Esophagus muscularis mucosa (tissue), 4 donors: ENCODE measurements at regions not wholly inside any gene's neighbourhood (a gene's known extent, or its start where the extent isn't known, plus 50 kb on each side); places are given as distances from the start of the nearest gene placed in this dataset.

ENCODE experiments used
- DNase-seq: peaks from one replicate; pipeline ENCODE4 v3.0.0-alpha.2; 2017; ENCODE audit errors: extremely low spot score
- H3K27ac ChIP-seq, 4 donors: fragments of 200-600 bp; sonication (generic); replicated peaks in 1 of 4; 1 replicate in 3 of 4; 2 replicates in 1 of 4; pipeline ENCODE4 v1.5.1; 2016 to 2019; ENCODE audit warnings: mild to moderate bottlenecking in 1 of 4
- H3K27me3 ChIP-seq, 4 donors: fragments of 200-600 bp; sonication (generic); one replicate each; pipeline versions ENCODE4 v1.5.1 to v1.6.0; 2016 to 2019
- H3K36me3 ChIP-seq, 4 donors: fragments of 200-600 bp; sonication (generic); one replicate each; pipeline ENCODE4 v1.5.1; 2016 to 2019
- H3K4me1 ChIP-seq, 4 donors: fragments of 200-600 bp; sonication (generic); one replicate each; pipeline ENCODE4 v1.5.1; 2016 to 2019
- H3K4me3 ChIP-seq, 4 donors: fragments of 200-600 bp; sonication (generic); 1 replicate in 2 of 4; 2 replicates in 2 of 4; pipeline ENCODE4 v1.5.1; 2016 to 2019; ENCODE audit warnings: mild to moderate bottlenecking in 4 of 4, moderate library complexity in 1 of 4
- H3K9me3 ChIP-seq, 4 donors: fragments of 200-600 bp; sonication (generic); 1 replicate in 3 of 4; 2 replicates in 1 of 4; pipeline ENCODE4 v1.5.1; 2016 to 2019
- CTCF ChIP-seq, 3 experiments: fragments of 200-600 bp in 2 of 3; fragments of 450-650 bp in 1 of 3; sonication (generic) in 2 of 3; IDR thresholded peaks; one replicate each; pipeline ENCODE4 v1.5.1; 2017 to 2019; ENCODE audit warnings: antibody characterized with exemption in 3 of 3, mild to moderate bottlenecking in 2 of 3, moderate library complexity in 1 of 3
- EP300 ChIP-seq: sonication (generic); formaldehyde crosslinking; IDR thresholded peaks from one replicate; pipeline ENCODE4 v1.6.1; 2017; ENCODE audit warnings: antibody characterized with exemption
- POLR2A ChIP-seq: fragments of 450-650 bp; IDR thresholded peaks from one replicate; pipeline ENCODE4 v1.6.1; 2017; ENCODE audit warnings: antibody characterized with exemption, moderate library complexity, mild to moderate bottlenecking, low read depth
- POLR2AphosphoS5 ChIP-seq, 2 donors: sonication (generic); formaldehyde crosslinking; IDR thresholded peaks; one replicate each; pipeline ENCODE4 v1.6.1; 2017; ENCODE audit warnings: antibody characterized with exemption in 2 of 2
- WGBS: methylation state at CpG from one replicate; pipeline ENCODE4 v1.1.5; 2018; 5-methylcytosine and 5-hydroxymethylcytosine counted together
- intact Hi-C: fragments of 100-400 bp; cut with DNase I; formaldehyde crosslinking; loops from one replicate; pipeline ENCODE4 v1.15.1; 2023

- Histone ChIP-seq H3K4me1 (no peaks in the 10 kb centered on the region), H3K4me3 (no peak overlapping the region), H3K9me3 (no peaks in the 10 kb centered on the region), H3K27ac (no peak overlapping the region), H3K27me3 (no peaks in the 10 kb centered on the region), H3K36me3 (no peaks in the 10 kb centered on the region)
- 88% methylated on average over 1 of the region's 1 CpG for WGBS
- TF ChIP-seq POLR2A, result no peak
- no peak for TF ChIP-seq CTCF (IDR thresholded peaks at IDR 0.05)
- TF ChIP-seq POLR2AphosphoS5 (IDR thresholded peaks at IDR 0.05), result no peak
- intact Hi-C loops, result no loop called here
- no peak for DNase-seq
These were observed 1030.1 kb upstream of the GRIA3 start for GRCh38 chrX:122154019-122154418.

- H3K4me3 ChIP-seq, result no peak overlapping the region
- no peaks in the 10 kb centered on the region for H3K4me1 ChIP-seq
- no peaks in the 10 kb centered on the region for H3K27me3 ChIP-seq
- intact Hi-C loops, result no loop called here
- TF ChIP-seq POLR2A, result no peak
- no peak for TF ChIP-seq POLR2AphosphoS5 (IDR thresholded peaks at IDR 0.05)
- TF ChIP-seq EP300, result no peak
- no peak for TF ChIP-seq CTCF (IDR thresholded peaks at IDR 0.05)
- H3K36me3 ChIP-seq, result no peaks in the 10 kb centered on the region
- H3K27ac ChIP-seq, result no peak overlapping the region
- no peak for DNase-seq
- H3K9me3 ChIP-seq, result no peaks in the 10 kb centered on the region
- WGBS, result 53% methylated on average over 2 of the region's 2 CpGs
These were observed 1015.8 kb upstream of the GRIA3 start for GRCh38 chrX:122168241-122168640.

- WGBS, result 50% methylated on average over 1 of the region's 1 CpG
- H3K9me3 ChIP-seq, result no peaks in the 10 kb centered on the region
- intact Hi-C loops, result no loop called here
- H3K27me3 ChIP-seq, result no peaks in the 10 kb centered on the region
- H3K4me3 ChIP-seq, result no peak overlapping the region
- DNase-seq, result no peak
- peaks cover 0 to 10% (median 1%) of the 10 kb centered on the region in 4 donors for H3K4me1 ChIP-seq
- no peaks in the 10 kb centered on the region for H3K36me3 ChIP-seq
- no peak overlapping the region for H3K27ac ChIP-seq
- TF ChIP-seq POLR2AphosphoS5 (IDR thresholded peaks at IDR 0.05) (no peak), CTCF (IDR thresholded peaks at IDR 0.05) (no peak), POLR2A (no peak), EP300 (no peak)
These were observed 999.3 kb upstream of the GRIA3 start for GRCh38 chrX:122184791-122185190.

GRCh38 chrX:122187069-122187713 is 996.9 kb upstream of the GRIA3 start:
- no peak for TF ChIP-seq EP300
- no peak for TF ChIP-seq CTCF (IDR thresholded peaks at IDR 0.05)
- no peak for TF ChIP-seq POLR2AphosphoS5 (IDR thresholded peaks at IDR 0.05)
- TF ChIP-seq POLR2A, result no peak
- no peaks in the 10 kb centered on the region for H3K9me3 ChIP-seq
- peaks cover 0 to 10% (median 1%) of the 10 kb centered on the region in 4 donors for H3K4me1 ChIP-seq
- no peak for DNase-seq
- no peak overlapping the region for H3K27ac ChIP-seq
- no peaks in the 10 kb centered on the region for H3K27me3 ChIP-seq
- intact Hi-C loops, result no loop called here
- H3K4me3 ChIP-seq, result no peak overlapping the region
- 35% methylated on average over 2 of the region's 2 CpGs for WGBS
- no peaks in the 10 kb centered on the region for H3K36me3 ChIP-seq

- no peak overlapping the region for H3K27ac ChIP-seq
- H3K36me3 ChIP-seq, result no peaks in the 10 kb centered on the region
- no peaks in the 10 kb centered on the region for H3K27me3 ChIP-seq
- no peak overlapping the region for H3K4me3 ChIP-seq
- intact Hi-C loops, result no loop called here
- TF ChIP-seq EP300 (no peak), POLR2A (no peak), POLR2AphosphoS5 (IDR thresholded peaks at IDR 0.05) (no peak), CTCF (IDR thresholded peaks at IDR 0.05) (no peak)
- no peak for DNase-seq
- peaks cover 0 to 10% (median 1%) of the 10 kb centered on the region in 4 donors for H3K4me1 ChIP-seq
- H3K9me3 ChIP-seq, result no peaks in the 10 kb centered on the region
- 79% methylated on average over 2 of the region's 2 CpGs for WGBS
These were observed 995.3 kb upstream of the GRIA3 start for GRCh38 chrX:122188751-122189150.
